ENCODE measurements at regions not wholly inside any gene's neighbourhood (a gene's known extent, or its start where the extent isn't known, plus 50 kb on each side); places are given as distances from the start of the nearest gene placed in this dataset.

GRCh38 chr1:172753964-172754363 is 95.1 kb downstream of the FASLG start:
- TF ChIP-seq CTCF (conservative IDR thresholded peaks at IDR 0.05; ENCODE audit: low read depth, low read length): no peak
- DNase-seq (ENCODE audit: low read depth): no peak
- no peak overlapping the region for H3K4me3 ChIP-seq (ENCODE audit: low read length)

GRCh38 chr1:172754609-172755008 is 95.7 kb downstream of the FASLG start:
- H3K4me3 ChIP-seq (ENCODE audit: low read length): no peak overlapping the region
- TF ChIP-seq CTCF (conservative IDR thresholded peaks at IDR 0.05; ENCODE audit: low read depth, low read length): no peak
- no peak for DNase-seq (ENCODE audit: low read depth)

GRCh38 chr1:172755099-172755498 is 96.2 kb downstream of the FASLG start:
- no peak for DNase-seq (ENCODE audit: low read depth)
- no peak overlapping the region for H3K4me3 ChIP-seq (ENCODE audit: low read length)
- no peak for TF ChIP-seq CTCF (conservative IDR thresholded peaks at IDR 0.05; ENCODE audit: low read depth, low read length)

- no peak overlapping the region for H3K4me3 ChIP-seq (ENCODE audit: low read length)
- TF ChIP-seq CTCF (conservative IDR thresholded peaks at IDR 0.05; ENCODE audit: low read depth, low read length): no peak
- no peak for DNase-seq (ENCODE audit: low read depth)
These were observed 97.1 kb downstream of the FASLG start for GRCh38 chr1:172756024-172756423.

GRCh38 chr1:172758259-172758658 is 99.4 kb downstream of the FASLG start:
- DNase-seq (ENCODE audit: low read depth): no peak
- no peak overlapping the region for H3K4me3 ChIP-seq (ENCODE audit: low read length)

GRCh38 chr1:172760121-172760520 is 101.2 kb downstream of the FASLG start:
- H3K4me3 ChIP-seq (ENCODE audit: low read length): no peak overlapping the region
- no peak for TF ChIP-seq CTCF (conservative IDR thresholded peaks at IDR 0.05; ENCODE audit: low read depth, low read length)
- no peak for DNase-seq (ENCODE audit: low read depth)

More at GRCh38 chr1:172758259-172758658, 99.4 kb downstream of the FASLG start:
- TF ChIP-seq CTCF (conservative IDR thresholded peaks at IDR 0.05; ENCODE audit: low read depth, low read length): no peak

- H3K4me3 ChIP-seq (ENCODE audit: low read length): no peak overlapping the region
- TF ChIP-seq CTCF (conservative IDR thresholded peaks at IDR 0.05; ENCODE audit: low read depth, low read length): no peak
- no peak for DNase-seq (ENCODE audit: low read depth)
These were observed 102.9 kb downstream of the FASLG start for GRCh38 chr1:172761581-172762486.

Measured in retinal pigment epithelial cell (primary cell).